HUES48 (cell line): ENCODE measurements at regions not wholly inside any gene's neighbourhood (a gene's known extent, or its start where the extent isn't known, plus 50 kb on each side); places are given as distances from the start of the nearest gene placed in this dataset.

ENCODE experiments used
- H3K27ac ChIP-seq: one replicate; pipeline ENCODE4 v1.7.0; 2013; ENCODE audit warnings: low read depth, low read length, inconsistent platforms
- H3K27me3 ChIP-seq: 2 replicates; pipeline ENCODE4 v1.6.1; 2013; ENCODE audit warnings: mild to moderate bottlenecking, low read length; ENCODE audit not compliant: control insufficient read depth, insufficient read depth
- H3K36me3 ChIP-seq: 2 replicates; pipeline ENCODE4 v1.6.1; 2013; ENCODE audit warnings: low read length; ENCODE audit not compliant: control insufficient read depth, insufficient read depth
- H3K4me1 ChIP-seq: 2 replicates; pipeline ENCODE4 v1.6.1; 2013; ENCODE audit warnings: mild to moderate bottlenecking, low read length; ENCODE audit not compliant: control insufficient read depth, insufficient read depth
- H3K4me3 ChIP-seq: 2 replicates; pipeline ENCODE4 v1.5.1; 2013; ENCODE audit warnings: mild to moderate bottlenecking, low read depth, low read length
- H3K9ac ChIP-seq: 2 replicates; pipeline ENCODE4 v1.6.1; 2013; ENCODE audit warnings: mild to moderate bottlenecking, low read depth, low read length, moderate library complexity
- H3K9me3 ChIP-seq: 2 replicates; pipeline ENCODE4 v1.6.1; 2013; ENCODE audit warnings: low read length; ENCODE audit not compliant: control insufficient read depth, insufficient read depth

- H3K36me3 ChIP-seq, result no peaks in the 10 kb centered on the region
- H3K4me1 ChIP-seq, result peaks cover 21% of the 10 kb centered on the region
- no peak overlapping the region for H3K9ac ChIP-seq
- no peaks in the 10 kb centered on the region for H3K9me3 ChIP-seq
- H3K27me3 ChIP-seq, result no peaks in the 10 kb centered on the region
- H3K4me3 ChIP-seq, result no peak overlapping the region
- no peak overlapping the region for H3K27ac ChIP-seq
Observed at GRCh38 chr7:115086146-115086841, 164.4 kb downstream of the MDFIC start.

GRCh38 chr7:115085421-115085820 is 163.5 kb downstream of the MDFIC start:
- no peaks in the 10 kb centered on the region for H3K9me3 ChIP-seq
- H3K36me3 ChIP-seq, result no peaks in the 10 kb centered on the region
- no peaks in the 10 kb centered on the region for H3K27me3 ChIP-seq
- H3K9ac ChIP-seq, result no peak overlapping the region
- no peak overlapping the region for H3K4me3 ChIP-seq
- H3K27ac ChIP-seq, result no peak overlapping the region
- peaks cover 21% of the 10 kb centered on the region for H3K4me1 ChIP-seq

GRCh38 chr7:115083935-115084334 is 162.0 kb downstream of the MDFIC start:
- H3K9ac ChIP-seq, result no peak overlapping the region
- H3K36me3 ChIP-seq, result no peaks in the 10 kb centered on the region
- no peak overlapping the region for H3K27ac ChIP-seq
- H3K9me3 ChIP-seq, result no peaks in the 10 kb centered on the region
- no peaks in the 10 kb centered on the region for H3K27me3 ChIP-seq
- peaks cover 18% of the 10 kb centered on the region for H3K4me1 ChIP-seq
- H3K4me3 ChIP-seq, result no peak overlapping the region

- Histone ChIP-seq H3K4me3 (no peak overlapping the region), H3K27ac (no peak overlapping the region), H3K36me3 (no peaks in the 10 kb centered on the region), H3K9ac (no peak overlapping the region), H3K4me1 (no peaks in the 10 kb centered on the region), H3K27me3 (no peaks in the 10 kb centered on the region), H3K9me3 (no peaks in the 10 kb centered on the region)
Observed at GRCh38 chr7:115081772-115082171, 159.9 kb downstream of the MDFIC start.

DNA sequence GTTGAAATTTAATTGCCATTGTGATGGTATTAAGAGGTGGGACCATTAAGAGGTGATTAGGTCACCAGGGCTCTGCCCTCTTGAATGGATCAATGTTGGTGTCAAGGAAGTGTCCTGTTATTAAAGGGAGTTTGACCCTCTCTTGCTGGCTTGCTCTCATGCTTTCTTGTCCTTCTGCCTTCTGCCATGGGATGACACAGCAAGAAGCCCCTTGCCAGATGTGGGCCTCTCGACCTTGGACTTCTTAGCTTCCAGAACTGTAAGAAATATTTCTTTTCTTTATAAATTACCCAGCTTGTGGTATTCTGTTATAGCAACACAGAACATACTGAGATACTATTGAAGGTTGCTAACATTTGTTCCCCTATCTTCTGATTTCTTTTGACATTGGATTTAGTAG is 157.0 kb downstream of the MDFIC start:
- Histone ChIP-seq H3K27me3 (no peaks in the 10 kb centered on the region), H3K9ac (no peak overlapping the region), H3K36me3 (no peaks in the 10 kb centered on the region), H3K4me1 (no peaks in the 10 kb centered on the region), H3K9me3 (no peaks in the 10 kb centered on the region), H3K27ac (no peak overlapping the region), H3K4me3 (no peak overlapping the region)

GRCh38 chr7:115078386-115078785 is 156.5 kb downstream of the MDFIC start:
- H3K4me3 ChIP-seq, result no peak overlapping the region
- no peaks in the 10 kb centered on the region for H3K9me3 ChIP-seq
- no peaks in the 10 kb centered on the region for H3K4me1 ChIP-seq
- no peak overlapping the region for H3K9ac ChIP-seq
- no peak overlapping the region for H3K27ac ChIP-seq
- H3K36me3 ChIP-seq, result no peaks in the 10 kb centered on the region
- no peaks in the 10 kb centered on the region for H3K27me3 ChIP-seq

GRCh38 chr7:115070311-115070710 is 148.4 kb downstream of the MDFIC start:
- H3K27me3 ChIP-seq, result no peaks in the 10 kb centered on the region
- H3K9me3 ChIP-seq, result no peaks in the 10 kb centered on the region
- no peak overlapping the region for H3K4me3 ChIP-seq
- H3K9ac ChIP-seq, result no peak overlapping the region
- no peaks in the 10 kb centered on the region for H3K4me1 ChIP-seq
- no peak overlapping the region for H3K27ac ChIP-seq
- H3K36me3 ChIP-seq, result no peaks in the 10 kb centered on the region
